K562 (cell line): ENCODE measurements at regions not wholly inside any gene's neighbourhood (a gene's known extent, or its start where the extent isn't known, plus 50 kb on each side); places are given as distances from the start of the nearest gene placed in this dataset.

Source experiments
- ATAC-seq: fragments of 200-7000 bp; cut with Tn5 transposase; 3 replicates; pipeline ENCODE4 v1.9.1; 2020; ENCODE audit warnings: moderate library complexity
- BruUV-seq: library from RNA; stranded (reverse); fragments of 400-500 nt; replicated peaks from 2 replicates; lab custom pipeline; 2021; lab: Mats Ljungman, UMichigan
- CTCF ChIA-PET: fragments of 300-600 bp; formaldehyde crosslinking; extraction: SDS; loops from one replicate; lab custom pipeline; 2021; ENCODE audit warnings: low intra/inter-chr PET ratio; lab: Yijun Ruan, JAX
- POLR2A ChIA-PET: fragments of 300-600, 350-650 bp; sonication (Branson Sonifier 250); formaldehyde crosslinking; extraction: SDS; loops from one replicate; lab custom pipeline; 2021; ENCODE audit warnings: antibody characterized with exemption, inconsistent platforms; lab: Yijun Ruan, JAX
- DNase-seq, 4 experiments: peaks; one replicate each; pipeline versions ENCODE4 v3.0.0 to v3.0.0-alpha.2; 2011 to 2018; ENCODE audit warnings: low spot score in 3 of 4, mixed read lengths in 3 of 4; ENCODE audit errors: extremely low read depth in 1 of 4
- FAIRE-seq: peaks from 2 replicates; lab custom pipeline; 2011; peaks lifted over from hg19 to GRCh38; lab: Jason Lieb, UNC
- H2AFZ ChIP-seq: 2 replicates; pipeline ENCODE4 v1.6.0; 2011; ENCODE audit warnings: low read depth, low read length, control low read depth, inconsistent platforms
- H3K27ac ChIP-seq: fragments of 200-600 bp; 3 replicates; pipeline ENCODE4 v1.8.0; 2011; ENCODE audit warnings: low read depth, mild to moderate bottlenecking, control low read depth, inconsistent platforms, low read length, moderate library complexity, mixed read lengths; ENCODE audit errors: extremely low read depth
- H3K27me3 ChIP-seq, 2 experiments: fragments of 300-600 bp in 1 of 2; 2 replicates in 1 of 2; 3 replicates in 1 of 2; pipeline versions ENCODE4 v1.6.0 to v1.8.0; 2011; ENCODE audit warnings: inconsistent platforms in 2 of 2, low read length in 2 of 2, mild to moderate bottlenecking in 1 of 2, mixed read lengths in 1 of 2, moderate library complexity in 1 of 2; ENCODE audit not compliant: control insufficient read depth in 2 of 2, insufficient read depth in 2 of 2
- H3K36me3 ChIP-seq: fragments of 300-600 bp; 3 replicates; pipeline ENCODE4 v1.8.0; 2011; ENCODE audit warnings: mild to moderate bottlenecking, low read length, inconsistent platforms; ENCODE audit not compliant: control insufficient read depth, insufficient read depth
- H3K4me1 ChIP-seq, 2 experiments: fragments of 200-600 bp in 1 of 2; replicated peaks in 1 of 2; 2 replicates in 1 of 2; 3 replicates in 1 of 2; pipeline versions ENCODE4 v1.5.1 to v1.8.0; 2011; ENCODE audit warnings: inconsistent platforms in 2 of 2, low read length in 2 of 2, mild to moderate bottlenecking in 1 of 2, mixed read lengths in 1 of 2, moderate library complexity in 1 of 2; ENCODE audit not compliant: control insufficient read depth in 2 of 2, insufficient read depth in 2 of 2
- H3K4me2 ChIP-seq: 2 replicates; pipeline ENCODE4 v1.6.1; 2011; ENCODE audit warnings: low read length, control low read depth, inconsistent platforms, mixed read lengths; ENCODE audit not compliant: insufficient read depth
- H3K4me3 ChIP-seq: fragments of 200-600 bp; sonication (generic), shearing (Covaris generic); 2 replicates; pipeline ENCODE4 v1.5.1; 2016; ENCODE audit warnings: control low read depth, inconsistent platforms
- H3K79me2 ChIP-seq: fragments of 200-600 bp; 3 replicates; pipeline ENCODE4 v1.8.0; 2011; ENCODE audit warnings: low read length, inconsistent platforms; ENCODE audit not compliant: control insufficient read depth, insufficient read depth
- H3K9ac ChIP-seq, 2 experiments: 2 replicates each; pipeline versions ENCODE4 v1.6.0 to v1.6.1; 2011; ENCODE audit warnings: low read depth in 2 of 2, low read length in 2 of 2, control low read depth in 1 of 2, inconsistent platforms in 1 of 2, mild to moderate bottlenecking in 1 of 2, mixed read lengths in 1 of 2; ENCODE audit not compliant: insufficient read depth in 1 of 2
- H3K9me1 ChIP-seq: one replicate; pipeline ENCODE4 v1.6.0; 2011; ENCODE audit warnings: inconsistent platforms, mild to moderate bottlenecking, low read length, moderate library complexity; ENCODE audit not compliant: control insufficient read depth, insufficient read depth
- H3K9me3 ChIP-seq: replicated peaks from 2 replicates; pipeline ENCODE4 v1.5.1; 2011; ENCODE audit warnings: low read depth, low read length, inconsistent platforms; ENCODE audit not compliant: control insufficient read depth, insufficient read depth
- H4K20me1 ChIP-seq: replicated peaks from 2 replicates; pipeline ENCODE4 v1.6.1; 2011; ENCODE audit warnings: low read length, inconsistent platforms, mixed read lengths; ENCODE audit not compliant: control insufficient read depth, insufficient read depth
- C11orf30 ChIP-seq: fragments of 450-650 bp; IDR thresholded peaks from 2 replicates; pipeline ENCODE4 v1.6.1; 2016; ENCODE audit warnings: low read depth, mild to moderate bottlenecking
- GABPA ChIP-seq: fragments of 200-800 bp; sonication (Bioruptor generic); conservative IDR thresholded peaks from 2 replicates; pipeline ENCODE4 v1.6.1; 2016; ENCODE audit warnings: low read depth, missing genetic modification characterization, missing compliant biosample characterization
- HDAC2 ChIP-seq: fragments of 450-650 bp; IDR thresholded peaks from 2 replicates; pipeline ENCODE4 v1.6.1; 2016; ENCODE audit warnings: mild to moderate bottlenecking
- MAFG ChIP-seq: fragments of 450-650 bp; conservative IDR thresholded peaks from 2 replicates; pipeline ENCODE4 v1.6.1; 2016; ENCODE audit warnings: missing genetic modification characterization, missing compliant biosample characterization
- NR2C2 ChIP-seq, 2 experiments: fragments of 200-800 bp in 1 of 2; sonication (Bioruptor generic) in 1 of 2; sonication (generic) in 1 of 2; formaldehyde crosslinking in 1 of 2; IDR thresholded peaks; 2 replicates each; pipeline versions ENCODE4 v1.6.1 to v1.8.0; 2016 to 2022; ENCODE audit warnings: mild to moderate bottlenecking in 1 of 2, missing compliant biosample characterization in 1 of 2, missing genetic modification characterization in 1 of 2, missing genetic modification reagents in 1 of 2
- NR2F6 ChIP-seq: fragments of 450-650 bp; formaldehyde crosslinking; IDR thresholded peaks from 2 replicates; pipeline ENCODE4 v1.4.0; 2020; ENCODE audit warnings: mild to moderate bottlenecking
- RBM22 ChIP-seq: fragments of 200-400 bp; formaldehyde crosslinking; IDR thresholded peaks from 2 replicates; pipeline ENCODE4 v1.6.1; 2018; ENCODE audit warnings: low read length, low read depth; ENCODE audit not compliant: poor library complexity, severe bottlenecking
- SMAD4 ChIP-seq: fragments of 250-450 bp; sonication (Bioruptor Pico); conservative IDR thresholded peaks from 2 replicates; pipeline ENCODE4 v1.8.0; 2021; ENCODE audit warnings: inconsistent platforms, mild to moderate bottlenecking, moderate library complexity
- TSC22D4 ChIP-seq: fragments of 450-650 bp; IDR thresholded peaks from 2 replicates; pipeline ENCODE4 v1.6.1; 2016; ENCODE audit warnings: missing genetic modification characterization, missing biosample characterization, control low read depth
- ZBED1 ChIP-seq: IDR thresholded peaks from 2 replicates; pipeline ENCODE4 v1.6.1; 2014
- ZBTB33 ChIP-seq: sonication (generic); formaldehyde crosslinking; IDR thresholded peaks from 2 replicates; pipeline ENCODE4 v1.8.1; 2023; ENCODE audit warnings: mild to moderate bottlenecking, missing genetic modification reagents
- ZNF12 ChIP-seq: sonication (generic); formaldehyde crosslinking; IDR thresholded peaks from 2 replicates; pipeline ENCODE4 v1.4.0; 2020; ENCODE audit warnings: mild to moderate bottlenecking, missing genetic modification reagents
- ZNF316 ChIP-seq: fragments of 450-650 bp; IDR thresholded peaks from 2 replicates; pipeline ENCODE4 v1.6.1; 2016
- ZNF444 ChIP-seq: fragments of 250-450 bp; sonication (Bioruptor Pico); IDR thresholded peaks from 2 replicates; pipeline ENCODE4 v1.4.0; 2020; ENCODE audit warnings: mild to moderate bottlenecking, moderate library complexity
- ZNF57 ChIP-seq: fragments of 450-650 bp; formaldehyde crosslinking; IDR thresholded peaks from 2 replicates; pipeline ENCODE4 v1.4.0; 2020; ENCODE audit warnings: mild to moderate bottlenecking, moderate library complexity
- ZSCAN29 ChIP-seq: fragments of 450-650 bp; IDR thresholded peaks from 2 replicates; pipeline ENCODE4 v1.6.1; 2017
- ZZZ3 ChIP-seq: fragments of 450-650 bp; IDR thresholded peaks from 2 replicates; pipeline ENCODE4 v1.6.1; 2016; ENCODE audit warnings: antibody characterized with exemption, mild to moderate bottlenecking, moderate library complexity
- WGBS: fragments of 100-300 bp; shearing (Covaris generic); methylation state at CpG from one replicate; pipeline ENCODE4 v1.1.6; 2016; ENCODE audit warnings: low coverage, mixed read lengths; ENCODE audit not compliant: insufficient coverage; ENCODE audit errors: missing lambda C conversion rate; 5-methylcytosine and 5-hydroxymethylcytosine counted together
- in situ Hi-C: fragments of 300-500 bp; cut with MboI; formaldehyde crosslinking; loops from 4 replicates; pipeline ENCODE4 v1.15.0; 2018; ENCODE audit warnings: inconsistent platforms, mixed read lengths
- intact Hi-C: fragments of 100-400 bp; cut with micrococcal nuclease; formaldehyde crosslinking; loops from 2 replicates; pipeline ENCODE4 v1.14.2; 2022

- DNase-seq (no peak), ATAC-seq (no peak), FAIRE-seq (no peak)
- Histone ChIP-seq H3K4me2 (no peak overlapping the region), H3K9me1 (no peaks in the 10 kb centered on the region), H3K9ac (no peak overlapping the region), H3K27ac (no peak overlapping the region), H3K79me2 (no peaks in the 10 kb centered on the region), H2AFZ (no peak overlapping the region), H3K9me3 (no peaks in the 10 kb centered on the region), H3K4me3 (no peak overlapping the region)
- intact Hi-C loops (no loop called here), in situ Hi-C loops (no loop called here)
- no TSS peak for BruUV-seq
- CTCF ChIA-PET = no interaction called here
- 6% methylated on average over 3 of the region's 3 CpGs for WGBS
- TF ChIP-seq RBM22 = no peak
- TF ChIP-seq ZSCAN29 = no peak
- 0 out of 2 replicates have a peak, but pooled peaks have one; percentile 26 for TF ChIP-seq MAFG (tag)
- peak; percentile 65; the same call in 1 of the 2 replicates for TF ChIP-seq ZNF316
- TF ChIP-seq C11orf30 = 0 out of 2 replicates have a peak, but pooled peaks have one; percentile 5
- TF ChIP-seq, all 486 proteins: peak for 3
- Histone ChIP-seq H3K27me3 (no peaks in the 10 kb centered on the region), H3K36me3 (no peaks in the 10 kb centered on the region), H3K4me1 (no peaks in the 10 kb centered on the region), H4K20me1 (no peaks in the 10 kb centered on the region)
- POLR2A ChIA-PET = no interaction called here
Measured at GRCh38 chr9:73810585-73811215, 659.0 kb downstream of the ANXA1 start.

- FAIRE-seq (no peak), ATAC-seq (no peak)
- WGBS = 72% methylated on average over 2 of the region's 2 CpGs
- TF ChIP-seq ZZZ3 (no peak), NR2F6 (CRISPR knock-in tag) (no peak), ZBTB33 (no peak), ZNF57 (no peak), HDAC2 (no peak), ZBED1 (no peak), TSC22D4 (tag) (no peak), GABPA (tag) (no peak), ZNF444 (no peak), SMAD4 (CRISPR knock-in tag) (no peak), NR2C2 (CRISPR knock-in tag; IDR thresholded peaks at IDR 0.05) (no peak), NR2C2 (tag; IDR thresholded peaks at IDR 0.05) (no peak), ZNF12 (no peak)
Measured at GRCh38 chr9:73813546-73813945, 661.9 kb downstream of the ANXA1 start.

More at GRCh38 chr9:73813546-73813945, 661.9 kb downstream of the ANXA1 start:
- Histone ChIP-seq H3K4me2 (no peak overlapping the region), H3K4me3 (no peak overlapping the region), H3K27ac (no peak overlapping the region), H4K20me1 (no peaks in the 10 kb centered on the region), H3K79me2 (no peaks in the 10 kb centered on the region), H2AFZ (no peak overlapping the region), H3K9me1 (no peaks in the 10 kb centered on the region), H3K9ac (no peak overlapping the region), H3K27me3 (no peaks in the 10 kb centered on the region), H3K36me3 (no peaks in the 10 kb centered on the region), H3K9me3 (no peaks in the 10 kb centered on the region), H3K4me1 (no peaks in the 10 kb centered on the region)
- ChIA-PET CTCF (no interaction called here), POLR2A (no interaction called here)
- DNase-seq = no peak
- intact Hi-C loops = no loop called here
- in situ Hi-C loops = no loop called here
- BruUV-seq = no TSS peak
